HEK293 (cell line): ENCODE measurements at regions not wholly inside any gene's neighbourhood (a gene's known extent, or its start where the extent isn't known, plus 50 kb on each side); places are given as distances from the start of the nearest gene placed in this dataset.

Experiments
- CTCF ChIA-PET: fragments of 350-600 bp; formaldehyde crosslinking; extraction: SDS; loops from one replicate; lab custom pipeline; 2021; ENCODE audit warnings: antibody characterized with exemption; lab: Yijun Ruan, JAX
- POLR2A ChIA-PET: fragments of 300-600 bp; formaldehyde crosslinking; extraction: SDS; loops from one replicate; lab custom pipeline; 2020; ENCODE audit warnings: antibody characterized with exemption, inconsistent platforms; lab: Yijun Ruan, JAX
- H3K27ac ChIP-seq: fragments of 200-500 bp; sonication (Bioruptor generic); 2 replicates; pipeline ENCODE4 v1.5.1; 2014; ENCODE audit warnings: low read depth, low read length, control low read depth, inconsistent platforms; ENCODE audit errors: extremely low read depth
- H3K36me3 ChIP-seq, 2 experiments: fragments of 200-500 bp in 1 of 2; sonication (Bioruptor generic) in 1 of 2; 1 replicate in 1 of 2; 2 replicates in 1 of 2; pipeline ENCODE4 v1.5.1; 2014 to 2017; ENCODE audit warnings: inconsistent platforms in 2 of 2, low read length in 2 of 2; ENCODE audit not compliant: control insufficient read depth in 2 of 2, insufficient read depth in 1 of 2
- H3K4me1 ChIP-seq: fragments of 200-500 bp; sonication (Bioruptor generic); 2 replicates; pipeline ENCODE4 v1.5.1; 2014; ENCODE audit warnings: mild to moderate bottlenecking, low read length, inconsistent platforms; ENCODE audit not compliant: control insufficient read depth, insufficient read depth
- H3K4me3 ChIP-seq: 2 replicates; pipeline ENCODE4 v1.5.1; 2011; ENCODE audit warnings: low read depth, mild to moderate bottlenecking, control low read depth, low read length, moderate library complexity
- H3K9me3 ChIP-seq: fragments of 200-500 bp; sonication (Bioruptor generic); 2 replicates; pipeline ENCODE4 v1.5.1; 2014; ENCODE audit warnings: low read depth, low read length, inconsistent platforms; ENCODE audit not compliant: control insufficient read depth, insufficient read depth
- ATF2 ChIP-seq: fragments of 450-650 bp; formaldehyde crosslinking; IDR thresholded peaks from 2 replicates; pipeline ENCODE4 v1.5.1; 2016; ENCODE audit warnings: missing biosample characterization, missing genetic modification characterization, low read depth
- GLI4 ChIP-seq: fragments of 450-650 bp; formaldehyde crosslinking; IDR thresholded peaks from 2 replicates; pipeline ENCODE4 v1.5.1; 2016; ENCODE audit warnings: missing biosample characterization, missing genetic modification characterization
- HOXA7 ChIP-seq: sonication (generic); formaldehyde crosslinking; IDR thresholded peaks from 2 replicates; pipeline ENCODE4 v1.8.1; 2022; ENCODE audit warnings: missing genetic modification reagents, borderline replicate concordance
- IKZF3 ChIP-seq: fragments of 450-650 bp; IDR thresholded peaks from 2 replicates; pipeline ENCODE4 v1.5.0; 2018; ENCODE audit warnings: missing biosample characterization, mild to moderate bottlenecking, missing genetic modification characterization, moderate library complexity
- SCRT2 ChIP-seq: fragments of 450-650 bp; formaldehyde crosslinking; IDR thresholded peaks from 2 replicates; pipeline ENCODE4 v1.5.1; 2016; ENCODE audit warnings: missing biosample characterization, missing genetic modification characterization
- TSHZ1 ChIP-seq: fragments of 450-650 bp; formaldehyde crosslinking; IDR thresholded peaks from 2 replicates; pipeline ENCODE4 v1.5.1; 2016; ENCODE audit warnings: missing biosample characterization, missing genetic modification characterization, borderline replicate concordance
- ZNF146 ChIP-seq: fragments of 450-650 bp; formaldehyde crosslinking; IDR thresholded peaks from 2 replicates; pipeline ENCODE4 v1.5.1; 2016; ENCODE audit warnings: missing biosample characterization, missing genetic modification characterization
- ZNF18 ChIP-seq: fragments of 450-650 bp; formaldehyde crosslinking; IDR thresholded peaks from 2 replicates; pipeline ENCODE4 v1.5.1; 2016; ENCODE audit warnings: missing biosample characterization, missing genetic modification characterization
- ZNF280C ChIP-seq: fragments of 450-650 bp; formaldehyde crosslinking; IDR thresholded peaks from 2 replicates; pipeline ENCODE4 v1.5.1; 2016; ENCODE audit warnings: missing biosample characterization, missing genetic modification characterization
- ZNF335 ChIP-seq: fragments of 450-650 bp; formaldehyde crosslinking; conservative IDR thresholded peaks from 2 replicates; pipeline ENCODE4 v1.5.1; 2016; ENCODE audit warnings: missing biosample characterization, missing genetic modification characterization
- ZNF488 ChIP-seq: fragments of 450-650 bp; formaldehyde crosslinking; IDR thresholded peaks from 2 replicates; pipeline ENCODE4 v1.5.1; 2016; ENCODE audit warnings: missing biosample characterization, missing genetic modification characterization
- ZNF521 ChIP-seq: fragments of 450-650 bp; formaldehyde crosslinking; IDR thresholded peaks from 2 replicates; pipeline ENCODE4 v1.5.1; 2017; ENCODE audit warnings: missing biosample characterization, mild to moderate bottlenecking, missing genetic modification characterization
- ZNF692 ChIP-seq: fragments of 450-650 bp; formaldehyde crosslinking; IDR thresholded peaks from 2 replicates; pipeline ENCODE4 v1.5.1; 2016; ENCODE audit warnings: missing biosample characterization, missing genetic modification characterization
- ZNF707 ChIP-seq: fragments of 450-650 bp; formaldehyde crosslinking; IDR thresholded peaks from 2 replicates; pipeline ENCODE4 v1.5.1; 2016; ENCODE audit warnings: missing biosample characterization, missing genetic modification characterization
- ZNF76 ChIP-seq: fragments of 450-650 bp; formaldehyde crosslinking; IDR thresholded peaks from 2 replicates; pipeline ENCODE4; 2016; ENCODE audit warnings: low read depth, missing biosample characterization, missing genetic modification characterization, borderline replicate concordance
- ZNF791 ChIP-seq: fragments of 450-650 bp; formaldehyde crosslinking; IDR thresholded peaks from 2 replicates; pipeline ENCODE4 v1.5.1; 2016; ENCODE audit warnings: missing biosample characterization, missing genetic modification characterization
- ZNF830 ChIP-seq: fragments of 450-650 bp; IDR thresholded peaks from 2 replicates; pipeline ENCODE4 v1.5.0; 2018; ENCODE audit warnings: missing biosample characterization, missing genetic modification characterization, low read depth, mild to moderate bottlenecking, moderate library complexity

- TF ChIP-seq ZNF791 (tag by site-specific recombination) = no peak
- TF ChIP-seq ZNF692 = no peak
- TF ChIP-seq ZNF335 = no peak
- no peak for TF ChIP-seq SCRT2 (tag by site-specific recombination)
Measured at GRCh38 chr7:149644754-149645153, 128.6 kb downstream of the ZNF467 start (continued).

- POLR2A ChIA-PET = no interaction called here
- Histone ChIP-seq H3K27ac (no peak overlapping the region), H3K4me1 (no peaks in the 10 kb centered on the region), H3K36me3 (no peaks in the 10 kb centered on the region), H3K4me3 (no peak overlapping the region), H3K9me3 (no peaks in the 10 kb centered on the region)
- CTCF ChIA-PET = interaction anchor here (0.7 to 1.4 kb wide), 2 partner anchors 20 to 106 kb away, joined by 3 to 5 read pairs; no protein-coding TSS in a partner anchor
- TF ChIP-seq ZNF18 = peak; percentile 28; the same call in 1 of the 2 replicates
- no peak for TF ChIP-seq HOXA7 (CRISPR knock-in tag)
- no peak for TF ChIP-seq ZNF488 (tag by site-specific recombination)
- TF ChIP-seq ZNF521 (tag by site-specific recombination) = no peak
- no peak for TF ChIP-seq ZNF146 (tag by site-specific recombination)
- TF ChIP-seq ATF2 (tag by site-specific recombination) = no peak
Measured at GRCh38 chr7:149642589-149642988, 130.8 kb downstream of the ZNF467 start.

GRCh38 chr7:149638566-149639320 lies 134.6 kb downstream of the ZNF467 start:
- Histone ChIP-seq H3K4me3 (no peak overlapping the region), H3K27ac (no peak overlapping the region), H3K36me3 (no peaks in the 10 kb centered on the region), H3K9me3 (no peaks in the 10 kb centered on the region), H3K4me1 (no peaks in the 10 kb centered on the region)
- ChIA-PET POLR2A (interaction anchor here (0.5 kb wide), 1 partner anchor 52 kb away, joined by 4 read pairs; no protein-coding TSS in a partner anchor), CTCF (interaction anchor here (1.7 kb wide), 1 partner anchor 24 kb away, joined by 6 read pairs; no protein-coding TSS in a partner anchor)
- TF ChIP-seq ZNF76 (no peak), GLI4 (tag by site-specific recombination) (no peak), TSHZ1 (tag by site-specific recombination) (no peak), ZNF521 (tag by site-specific recombination) (no peak), IKZF3 (tag by site-specific recombination) (no peak), ZNF707 (tag by site-specific recombination) (no peak), ZNF280C (tag by site-specific recombination) (no peak), ZNF830 (no peak)
